Parathyroid adenoma (tissue), 2 donors: ENCODE measurements at regions not wholly inside any gene's neighbourhood (a gene's known extent, or its start where the extent isn't known, plus 50 kb on each side); places are given as distances from the start of the nearest gene placed in this dataset.

Experiments
- H2AFZ ChIP-seq: fragments of 300-600 bp; sonication (generic); one replicate; pipeline ENCODE4 v1.7.0; 2017; ENCODE audit warnings: antibody characterized with exemption, mild to moderate bottlenecking
- H3K27ac ChIP-seq: fragments of 300-600 bp; sonication (generic); one replicate; pipeline ENCODE4 v1.7.0; 2017
- H3K27me3 ChIP-seq: fragments of 300-600 bp; sonication (generic); one replicate; pipeline ENCODE4 v1.7.0; 2017; ENCODE audit warnings: low read length; ENCODE audit not compliant: control insufficient read depth, insufficient read depth
- H3K36me3 ChIP-seq: fragments of 300-600 bp; sonication (generic); one replicate; pipeline ENCODE4 v1.7.0; 2017; ENCODE audit warnings: low read length; ENCODE audit not compliant: control insufficient read depth, insufficient read depth
- H3K4me1 ChIP-seq: fragments of 300-600 bp; sonication (generic); one replicate; pipeline ENCODE4 v1.7.0; 2017; ENCODE audit warnings: control low read depth
- H3K4me2 ChIP-seq: fragments of 300-600 bp; sonication (generic); one replicate; pipeline ENCODE4 v1.7.0; 2017; ENCODE audit warnings: low read length
- H3K4me3 ChIP-seq: fragments of 300-600 bp; sonication (generic); one replicate; pipeline ENCODE4 v1.7.0; 2017; ENCODE audit warnings: low read depth, low read length
- H3K79me2 ChIP-seq: fragments of 300-600 bp; sonication (generic); one replicate; pipeline ENCODE4 v1.7.0; 2017; ENCODE audit warnings: control low read depth
- H3K9ac ChIP-seq: fragments of 300-600 bp; sonication (generic); one replicate; pipeline ENCODE4 v1.7.0; 2017; ENCODE audit warnings: mild to moderate bottlenecking
- H3K9me3 ChIP-seq: fragments of 300-600 bp; sonication (generic); one replicate; pipeline ENCODE4 v1.7.0; 2017; ENCODE audit warnings: low read length; ENCODE audit not compliant: control insufficient read depth
- TF ChIP-seq, protein P1 (sequence below): fragments of 300-600 bp; sonication (generic); IDR thresholded peaks from one replicate; pipeline ENCODE4 v1.7.0; 2017; ENCODE audit warnings: antibody characterized with exemption, mild to moderate bottlenecking
- donor health status: primary hyperparathyroidism.

- Histone ChIP-seq H3K4me1 (peaks cover 3% of the 10 kb centered on the region), H3K36me3 (no peaks in the 10 kb centered on the region), H3K9me3 (no peaks in the 10 kb centered on the region), H3K27ac (no peak overlapping the region), H3K9ac (no peak overlapping the region), H3K4me3 (no peak overlapping the region), H3K4me2 (no peak overlapping the region), H2AFZ (no peak overlapping the region), H3K79me2 (no peaks in the 10 kb centered on the region), H3K27me3 (no peaks in the 10 kb centered on the region)
- TF ChIP-seq, protein P1, sequence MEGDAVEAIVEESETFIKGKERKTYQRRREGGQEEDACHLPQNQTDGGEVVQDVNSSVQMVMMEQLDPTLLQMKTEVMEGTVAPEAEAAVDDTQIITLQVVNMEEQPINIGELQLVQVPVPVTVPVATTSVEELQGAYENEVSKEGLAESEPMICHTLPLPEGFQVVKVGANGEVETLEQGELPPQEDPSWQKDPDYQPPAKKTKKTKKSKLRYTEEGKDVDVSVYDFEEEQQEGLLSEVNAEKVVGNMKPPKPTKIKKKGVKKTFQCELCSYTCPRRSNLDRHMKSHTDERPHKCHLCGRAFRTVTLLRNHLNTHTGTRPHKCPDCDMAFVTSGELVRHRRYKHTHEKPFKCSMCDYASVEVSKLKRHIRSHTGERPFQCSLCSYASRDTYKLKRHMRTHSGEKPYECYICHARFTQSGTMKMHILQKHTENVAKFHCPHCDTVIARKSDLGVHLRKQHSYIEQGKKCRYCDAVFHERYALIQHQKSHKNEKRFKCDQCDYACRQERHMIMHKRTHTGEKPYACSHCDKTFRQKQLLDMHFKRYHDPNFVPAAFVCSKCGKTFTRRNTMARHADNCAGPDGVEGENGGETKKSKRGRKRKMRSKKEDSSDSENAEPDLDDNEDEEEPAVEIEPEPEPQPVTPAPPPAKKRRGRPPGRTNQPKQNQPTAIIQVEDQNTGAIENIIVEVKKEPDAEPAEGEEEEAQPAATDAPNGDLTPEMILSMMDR, result no peak
Observed at GRCh38 chr9:91075279-91075678, 273.7 kb downstream of the SYK start.

DNA sequence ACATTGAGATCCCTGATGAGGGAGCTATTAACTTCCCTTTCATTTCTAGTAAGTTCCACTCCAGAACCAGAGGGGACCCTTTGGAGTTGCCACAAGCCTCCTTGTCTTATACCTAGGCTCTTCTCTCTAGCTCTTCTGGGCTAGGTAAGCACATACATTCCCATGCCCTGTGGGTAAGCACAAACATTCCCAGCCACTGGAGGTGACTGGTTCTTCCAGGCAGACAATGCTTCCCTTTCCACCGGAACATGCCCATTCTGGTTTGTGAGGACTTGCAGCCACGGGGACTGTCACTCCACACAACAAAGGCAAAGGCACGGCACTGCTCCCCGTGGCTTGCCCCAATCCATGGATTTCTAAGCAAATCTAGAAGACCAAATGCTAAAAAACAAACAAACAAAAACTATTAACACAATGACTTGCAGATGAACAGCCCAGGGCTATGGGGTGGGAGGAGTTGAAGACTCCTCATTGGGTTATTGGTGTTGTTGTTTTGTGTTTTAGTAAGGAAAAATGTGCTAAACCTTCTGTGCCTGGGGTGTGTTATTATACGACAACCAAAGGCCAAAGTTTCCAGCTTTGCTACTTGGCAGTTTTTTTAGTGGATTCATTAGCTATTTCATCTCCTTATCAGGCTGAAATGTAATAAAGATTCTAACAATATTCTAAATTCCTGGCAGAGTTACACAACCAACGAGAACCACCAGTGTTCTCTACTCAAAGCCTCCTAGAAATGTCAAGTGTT lies 276.2 kb downstream of the SYK start:
- Histone ChIP-seq H2AFZ (no peak overlapping the region), H3K4me3 (no peak overlapping the region), H3K4me2 (no peak overlapping the region), H3K36me3 (no peaks in the 10 kb centered on the region), H3K79me2 (no peaks in the 10 kb centered on the region), H3K27me3 (no peaks in the 10 kb centered on the region), H3K9me3 (no peaks in the 10 kb centered on the region), H3K9ac (no peak overlapping the region), H3K4me1 (no peaks in the 10 kb centered on the region), H3K27ac (no peak overlapping the region)
- TF ChIP-seq, protein P1, result no peak

GRCh38 chr9:91078369-91078695 lies 276.7 kb downstream of the SYK start:
- Histone ChIP-seq H3K27ac (no peak overlapping the region), H3K9me3 (no peaks in the 10 kb centered on the region), H3K4me3 (no peak overlapping the region), H3K4me1 (no peaks in the 10 kb centered on the region), H3K9ac (no peak overlapping the region), H2AFZ (no peak overlapping the region), H3K4me2 (no peak overlapping the region), H3K79me2 (no peaks in the 10 kb centered on the region), H3K27me3 (no peaks in the 10 kb centered on the region), H3K36me3 (no peaks in the 10 kb centered on the region)
- TF ChIP-seq, protein P1, result no peak

GRCh38 chr9:91082731-91083130 lies 279.0 kb downstream of the AUH start:
- TF ChIP-seq, protein P1, result no peak
- Histone ChIP-seq H3K4me2 (no peak overlapping the region), H3K9me3 (no peaks in the 10 kb centered on the region)

DNA sequence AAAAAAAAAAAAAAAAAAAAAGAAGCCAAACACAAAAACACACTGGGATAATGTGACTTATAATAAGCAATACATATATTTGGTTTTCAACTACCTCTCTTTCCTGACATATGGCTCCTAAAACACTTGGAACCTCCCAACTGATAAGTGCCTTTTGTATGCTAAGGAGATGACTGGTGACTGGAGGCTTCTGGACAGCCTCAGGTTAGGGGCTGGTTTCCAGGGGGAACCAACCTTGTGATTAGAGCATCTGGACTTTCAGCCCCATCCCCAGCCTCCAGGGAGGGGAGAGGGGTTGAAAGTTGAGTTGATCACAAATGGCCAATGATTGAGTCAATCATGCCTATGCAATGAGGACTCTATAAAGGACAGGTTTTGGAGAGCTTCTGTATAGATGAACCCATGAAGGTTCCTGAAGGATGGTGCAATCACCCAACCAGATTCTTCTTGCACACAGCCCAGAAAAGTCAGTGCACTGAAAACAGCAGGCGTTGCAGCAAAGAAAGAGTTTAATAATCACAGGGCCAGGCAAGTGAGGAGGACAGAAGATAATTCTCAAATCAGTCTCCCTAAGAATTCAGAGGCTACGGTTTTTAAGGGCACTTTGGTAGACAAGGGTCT lies 276.7 kb downstream of the AUH start:
- TF ChIP-seq, protein P1, result no peak
- no peak overlapping the region for H3K27ac ChIP-seq
- H3K79me2 ChIP-seq, result no peaks in the 10 kb centered on the region
- no peak overlapping the region for H3K9ac ChIP-seq
- H2AFZ ChIP-seq, result no peak overlapping the region
- no peaks in the 10 kb centered on the region for H3K27me3 ChIP-seq
- H3K4me3 ChIP-seq, result no peak overlapping the region
- no peaks in the 10 kb centered on the region for H3K4me1 ChIP-seq
- no peaks in the 10 kb centered on the region for H3K9me3 ChIP-seq
- no peaks in the 10 kb centered on the region for H3K36me3 ChIP-seq
- H3K4me2 ChIP-seq, result no peak overlapping the region

More at GRCh38 chr9:91082731-91083130, 279.0 kb downstream of the AUH start:
- no peak overlapping the region for H3K4me3 ChIP-seq
- no peaks in the 10 kb centered on the region for H3K79me2 ChIP-seq
- H3K27me3 ChIP-seq, result no peaks in the 10 kb centered on the region
- H3K9ac ChIP-seq, result no peak overlapping the region
- no peak overlapping the region for H2AFZ ChIP-seq
- no peaks in the 10 kb centered on the region for H3K4me1 ChIP-seq
- no peak overlapping the region for H3K27ac ChIP-seq
- H3K36me3 ChIP-seq, result no peaks in the 10 kb centered on the region
